ENCODE measurements at regions not wholly inside any gene's neighbourhood (a gene's known extent, or its start where the extent isn't known, plus 50 kb on each side); places are given as distances from the start of the nearest gene placed in this dataset.

- TF ChIP-seq POLR2AphosphoS5 (IDR thresholded peaks at IDR 0.05; ENCODE audit: borderline replicate concordance, low read depth, low read length) (no peak), EZH2 (IDR thresholded peaks at IDR 0.05) (no peak), FOXP2 (optimal IDR thresholded peaks at IDR 0.05; ENCODE audit: control extremely low read depth, extremely low read length, insufficient read depth) (no peak)
- H3K36me3 ChIP-seq (ENCODE audit: insufficient read depth, low read length), result no peaks in the 10 kb centered on the region
- H3K9me3 ChIP-seq (ENCODE audit: low read depth, low read length), result no peaks in the 10 kb centered on the region
- H3K27ac ChIP-seq, result no peak overlapping the region
- DNase-seq (ENCODE audit: low read depth, low spot score), result no peak
- no peak overlapping the region for H3K4me3 ChIP-seq
- no peak overlapping the region for H3K9ac ChIP-seq (ENCODE audit: insufficient read length)
Observed at GRCh38 chr5:42919600-42919999, 107.9 kb upstream of the SELENOP start.

GRCh38 chr5:42915306-42915866 is 103.7 kb upstream of the SELENOP start:
- Histone ChIP-seq H3K36me3 (ENCODE audit: insufficient read depth, low read length) (no peaks in the 10 kb centered on the region), H3K9ac (ENCODE audit: insufficient read length) (no peak overlapping the region), H3K27ac (no peak overlapping the region), H3K4me3 (no peak overlapping the region), H3K9me3 (ENCODE audit: low read depth, low read length) (no peaks in the 10 kb centered on the region)
- no peak for DNase-seq (ENCODE audit: low read depth, low spot score)
- TF ChIP-seq POLR2AphosphoS5 (IDR thresholded peaks at IDR 0.05; ENCODE audit: borderline replicate concordance, low read depth, low read length) (no peak), FOXP2 (optimal IDR thresholded peaks at IDR 0.05; ENCODE audit: control extremely low read depth, extremely low read length, insufficient read depth) (no peak), EZH2 (IDR thresholded peaks at IDR 0.05) (no peak)

- TF ChIP-seq EZH2 (IDR thresholded peaks at IDR 0.05) (no peak), FOXP2 (optimal IDR thresholded peaks at IDR 0.05; ENCODE audit: control extremely low read depth, extremely low read length, insufficient read depth) (no peak), POLR2AphosphoS5 (IDR thresholded peaks at IDR 0.05; ENCODE audit: borderline replicate concordance, low read depth, low read length) (no peak)
- Histone ChIP-seq H3K9me3 (ENCODE audit: low read depth, low read length) (no peaks in the 10 kb centered on the region), H3K27ac (no peak overlapping the region), H3K9ac (ENCODE audit: insufficient read length) (no peak overlapping the region), H3K4me3 (no peak overlapping the region), H3K36me3 (ENCODE audit: insufficient read depth, low read length) (no peaks in the 10 kb centered on the region)
- DNase-seq (ENCODE audit: low read depth, low spot score), result peak; percentile 16
Observed at GRCh38 chr5:42912184-42912798, 100.6 kb upstream of the SELENOP start.

- peak overlapping the region; percentile 64 for H3K9ac ChIP-seq (ENCODE audit: insufficient read length)
- DNase-seq (ENCODE audit: low read depth, low spot score), result peak; percentile 59
- H3K36me3 ChIP-seq (ENCODE audit: insufficient read depth, low read length), result no peaks in the 10 kb centered on the region
- no peak overlapping the region for H3K27ac ChIP-seq
- TF ChIP-seq EZH2 (IDR thresholded peaks at IDR 0.05) (no peak), POLR2AphosphoS5 (IDR thresholded peaks at IDR 0.05; ENCODE audit: borderline replicate concordance, low read depth, low read length) (no peak), FOXP2 (optimal IDR thresholded peaks at IDR 0.05; ENCODE audit: control extremely low read depth, extremely low read length, insufficient read depth) (no peak)
- H3K9me3 ChIP-seq (ENCODE audit: low read depth, low read length), result no peaks in the 10 kb centered on the region
- peak overlapping the region; percentile 82 for H3K4me3 ChIP-seq
Observed at GRCh38 chr5:42908509-42909488, 97.1 kb upstream of the SELENOP start.

- H3K4me3 ChIP-seq, result peak overlapping the region; percentile 82
Observed at GRCh38 chr5:42908086-42908485, 96.4 kb upstream of the SELENOP start.

GRCh38 chr5:42905827-42906226 is 94.1 kb upstream of the SELENOP start:
- TF ChIP-seq POLR2AphosphoS5 (IDR thresholded peaks at IDR 0.05; ENCODE audit: borderline replicate concordance, low read depth, low read length) (no peak), EZH2 (IDR thresholded peaks at IDR 0.05) (no peak), FOXP2 (optimal IDR thresholded peaks at IDR 0.05; ENCODE audit: control extremely low read depth, extremely low read length, insufficient read depth) (no peak)
- no peak for DNase-seq (ENCODE audit: low read depth, low spot score)
- Histone ChIP-seq H3K36me3 (ENCODE audit: insufficient read depth, low read length) (no peaks in the 10 kb centered on the region), H3K4me3 (no peak overlapping the region), H3K27ac (no peak overlapping the region), H3K9ac (ENCODE audit: insufficient read length) (no peak overlapping the region), H3K9me3 (ENCODE audit: low read depth, low read length) (no peaks in the 10 kb centered on the region)

More at GRCh38 chr5:42908086-42908485, 96.4 kb upstream of the SELENOP start:
- DNase-seq (ENCODE audit: low read depth, low spot score), result no peak
- H3K9me3 ChIP-seq (ENCODE audit: low read depth, low read length), result no peaks in the 10 kb centered on the region
- H3K9ac ChIP-seq (ENCODE audit: insufficient read length), result no peak overlapping the region
- H3K27ac ChIP-seq, result no peak overlapping the region
- TF ChIP-seq EZH2 (IDR thresholded peaks at IDR 0.05) (no peak), FOXP2 (optimal IDR thresholded peaks at IDR 0.05; ENCODE audit: control extremely low read depth, extremely low read length, insufficient read depth) (no peak), POLR2AphosphoS5 (IDR thresholded peaks at IDR 0.05; ENCODE audit: borderline replicate concordance, low read depth, low read length) (no peak)
- no peaks in the 10 kb centered on the region for H3K36me3 ChIP-seq (ENCODE audit: insufficient read depth, low read length)

GRCh38 chr5:42900734-42901133 is 89.0 kb upstream of the SELENOP start:
- H3K36me3 ChIP-seq (ENCODE audit: insufficient read depth, low read length), result no peaks in the 10 kb centered on the region
- no peak overlapping the region for H3K27ac ChIP-seq
- TF ChIP-seq POLR2AphosphoS5 (IDR thresholded peaks at IDR 0.05; ENCODE audit: borderline replicate concordance, low read depth, low read length) (no peak), EZH2 (IDR thresholded peaks at IDR 0.05) (no peak), FOXP2 (optimal IDR thresholded peaks at IDR 0.05; ENCODE audit: control extremely low read depth, extremely low read length, insufficient read depth) (no peak)
- no peak overlapping the region for H3K4me3 ChIP-seq
- no peak overlapping the region for H3K9ac ChIP-seq (ENCODE audit: insufficient read length)
- DNase-seq (ENCODE audit: low read depth, low spot score), result no peak
- H3K9me3 ChIP-seq (ENCODE audit: low read depth, low read length), result no peaks in the 10 kb centered on the region

GRCh38 chr5:42898760-42899159 is 87.1 kb upstream of the SELENOP start:
- Histone ChIP-seq H3K9me3 (ENCODE audit: low read depth, low read length) (no peaks in the 10 kb centered on the region), H3K27ac (no peak overlapping the region), H3K4me3 (no peak overlapping the region), H3K9ac (ENCODE audit: insufficient read length) (no peak overlapping the region), H3K36me3 (ENCODE audit: insufficient read depth, low read length) (no peaks in the 10 kb centered on the region)
- TF ChIP-seq POLR2AphosphoS5 (IDR thresholded peaks at IDR 0.05; ENCODE audit: borderline replicate concordance, low read depth, low read length), result no peak
- no peak for TF ChIP-seq EZH2 (IDR thresholded peaks at IDR 0.05)
- no peak for TF ChIP-seq FOXP2 (optimal IDR thresholded peaks at IDR 0.05; ENCODE audit: control extremely low read depth, extremely low read length, insufficient read depth)
- no peak for DNase-seq (ENCODE audit: low read depth, low spot score)

Measured in SK-N-MC (cell line).